Breast epithelium (tissue), 3 donors: ENCODE measurements at regions not wholly inside any gene's neighbourhood (a gene's known extent, or its start where the extent isn't known, plus 50 kb on each side); places are given as distances from the start of the nearest gene placed in this dataset.

Experiments
- CTCF ChIP-seq, 3 donors: fragments of 450-650 bp; IDR thresholded peaks; one replicate each; pipeline ENCODE4 v1.5.1; 2016 to 2017; ENCODE audit warnings: antibody characterized with exemption in 3 of 3, mild to moderate bottlenecking in 3 of 3, moderate library complexity in 3 of 3
- POLR2A ChIP-seq: fragments of 450-650 bp; IDR thresholded peaks from one replicate; pipeline ENCODE4 v1.6.1; 2016; ENCODE audit warnings: antibody characterized with exemption, mild to moderate bottlenecking, moderate library complexity
- POLR2AphosphoS5 ChIP-seq, 3 donors: sonication (generic); formaldehyde crosslinking; IDR thresholded peaks; one replicate each; pipeline ENCODE4 v1.6.1; 2017; ENCODE audit warnings: antibody characterized with exemption in 3 of 3

- no peak for TF ChIP-seq POLR2AphosphoS5 (IDR thresholded peaks at IDR 0.05)
- TF ChIP-seq CTCF (IDR thresholded peaks at IDR 0.05) = no peak
- no peak for TF ChIP-seq POLR2A
These were observed 86.3 kb upstream of the NANOS1 start for GRCh38 chr10:118943253-118943652.
